B cell (primary cell): ENCODE measurements at regions not wholly inside any gene's neighbourhood (a gene's known extent, or its start where the extent isn't known, plus 50 kb on each side); places are given as distances from the start of the nearest gene placed in this dataset.

Source experiments
- EZH2 ChIP-seq: IDR thresholded peaks from 2 replicates; pipeline ENCODE4 v1.6.1; 2012; ENCODE audit warnings: borderline replicate concordance, low read depth, mild to moderate bottlenecking, moderate library complexity, low read length; ENCODE audit not compliant: insufficient read depth, poor library complexity, severe bottlenecking
- TF ChIP-seq, protein P1 (sequence below): fragments of 200-600 bp; IDR thresholded peaks from one replicate; pipeline ENCODE4 v1.8.0; 2022; ENCODE audit warnings: antibody characterized with exemption, mild to moderate bottlenecking

GRCh38 chr11:31969359-31969702 is 121.5 kb upstream of the RCN1 start:
- TF ChIP-seq, protein P1, sequence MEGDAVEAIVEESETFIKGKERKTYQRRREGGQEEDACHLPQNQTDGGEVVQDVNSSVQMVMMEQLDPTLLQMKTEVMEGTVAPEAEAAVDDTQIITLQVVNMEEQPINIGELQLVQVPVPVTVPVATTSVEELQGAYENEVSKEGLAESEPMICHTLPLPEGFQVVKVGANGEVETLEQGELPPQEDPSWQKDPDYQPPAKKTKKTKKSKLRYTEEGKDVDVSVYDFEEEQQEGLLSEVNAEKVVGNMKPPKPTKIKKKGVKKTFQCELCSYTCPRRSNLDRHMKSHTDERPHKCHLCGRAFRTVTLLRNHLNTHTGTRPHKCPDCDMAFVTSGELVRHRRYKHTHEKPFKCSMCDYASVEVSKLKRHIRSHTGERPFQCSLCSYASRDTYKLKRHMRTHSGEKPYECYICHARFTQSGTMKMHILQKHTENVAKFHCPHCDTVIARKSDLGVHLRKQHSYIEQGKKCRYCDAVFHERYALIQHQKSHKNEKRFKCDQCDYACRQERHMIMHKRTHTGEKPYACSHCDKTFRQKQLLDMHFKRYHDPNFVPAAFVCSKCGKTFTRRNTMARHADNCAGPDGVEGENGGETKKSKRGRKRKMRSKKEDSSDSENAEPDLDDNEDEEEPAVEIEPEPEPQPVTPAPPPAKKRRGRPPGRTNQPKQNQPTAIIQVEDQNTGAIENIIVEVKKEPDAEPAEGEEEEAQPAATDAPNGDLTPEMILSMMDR = no peak
- no peak for TF ChIP-seq EZH2
